NK-92 treated with Interleukin-12 subunit alpha and Interleukin-12 subunit beta, amount 100 ng/mL, for 24 hours (cell line): ENCODE measurements at regions not wholly inside any gene's neighbourhood (a gene's known extent, or its start where the extent isn't known, plus 50 kb on each side); places are given as distances from the start of the nearest gene placed in this dataset.

Experiments
- DNase-seq: peaks from one replicate; lab custom pipeline; 2025; lab: John Stamatoyannopoulos, UW

DNA sequence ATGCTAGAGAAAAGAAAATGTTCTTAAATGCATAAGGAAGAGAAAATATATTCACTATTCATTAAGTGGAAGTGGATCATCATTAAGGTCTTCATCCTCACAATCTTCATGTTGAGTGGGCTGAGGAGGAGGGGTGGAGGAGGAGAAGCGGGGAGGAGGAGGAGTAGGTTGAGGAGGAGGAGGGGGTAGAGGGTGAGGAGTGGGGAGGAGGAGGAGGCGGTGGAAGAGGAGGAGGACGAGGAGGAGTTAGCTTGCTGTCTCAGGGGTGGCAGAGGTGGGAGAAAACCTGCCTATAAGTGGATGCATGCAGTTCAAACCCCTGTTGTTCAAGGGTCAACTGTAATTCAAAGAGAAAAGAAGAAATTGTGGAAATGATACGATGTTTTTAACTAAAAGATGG, 71.6 kb downstream of the MYEOV start:
- no peak for DNase-seq

DNA sequence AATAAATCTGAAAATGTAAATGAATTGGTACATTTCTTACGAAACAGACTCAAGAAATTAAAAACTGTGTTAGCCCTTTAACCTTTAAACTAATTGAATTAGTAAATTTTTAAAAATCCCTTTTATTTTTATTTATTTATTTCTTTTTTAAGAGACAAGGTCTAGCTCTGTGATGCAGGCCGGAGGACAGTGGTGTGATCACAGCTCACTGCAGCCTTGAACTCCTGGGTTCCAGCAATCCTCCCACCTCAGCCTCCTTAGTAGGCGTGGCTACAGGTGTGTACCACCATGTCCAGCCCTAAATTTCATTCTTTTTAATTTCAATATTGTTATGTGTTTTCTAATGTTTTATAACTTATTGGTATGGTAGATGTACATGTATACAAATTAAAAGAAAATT, 72.6 kb downstream of the MYEOV start:
- no peak for DNase-seq

DNA sequence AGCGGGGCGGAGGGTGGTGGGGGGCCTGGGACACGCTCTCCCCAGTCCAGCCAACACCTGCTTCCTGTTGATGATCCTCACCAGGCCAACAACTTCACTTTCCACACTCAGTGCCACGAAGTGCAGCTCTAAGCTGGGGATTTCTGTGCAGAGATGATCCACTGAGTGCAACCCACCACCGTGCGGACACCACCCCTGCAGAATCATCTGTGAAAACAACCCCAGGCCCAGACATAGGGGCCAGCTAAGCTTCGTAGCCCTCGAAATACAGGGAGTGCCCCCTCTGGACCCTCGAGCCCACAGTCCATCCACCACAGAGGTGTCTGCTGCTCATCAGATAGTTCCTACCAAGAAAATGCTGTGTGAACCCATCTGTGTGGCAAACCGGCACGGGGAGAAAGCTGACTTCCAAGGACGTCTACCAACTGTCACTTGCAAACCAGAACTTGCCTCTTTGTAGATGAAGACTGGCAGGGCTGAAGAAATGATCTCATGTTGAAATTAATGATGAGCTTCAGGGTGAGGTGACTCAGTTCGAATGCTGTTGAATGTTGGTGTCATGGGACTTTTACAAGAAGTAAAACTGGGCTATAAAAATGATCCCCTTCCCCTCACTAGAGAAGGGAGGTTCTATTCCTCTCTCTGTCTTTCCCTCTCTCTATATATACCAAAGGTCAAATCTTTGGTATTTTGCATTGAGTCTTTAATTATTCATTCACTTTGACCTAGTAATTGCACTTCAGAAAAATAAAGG, 73.4 kb downstream of the MYEOV start:
- DNase-seq = no peak

DNA sequence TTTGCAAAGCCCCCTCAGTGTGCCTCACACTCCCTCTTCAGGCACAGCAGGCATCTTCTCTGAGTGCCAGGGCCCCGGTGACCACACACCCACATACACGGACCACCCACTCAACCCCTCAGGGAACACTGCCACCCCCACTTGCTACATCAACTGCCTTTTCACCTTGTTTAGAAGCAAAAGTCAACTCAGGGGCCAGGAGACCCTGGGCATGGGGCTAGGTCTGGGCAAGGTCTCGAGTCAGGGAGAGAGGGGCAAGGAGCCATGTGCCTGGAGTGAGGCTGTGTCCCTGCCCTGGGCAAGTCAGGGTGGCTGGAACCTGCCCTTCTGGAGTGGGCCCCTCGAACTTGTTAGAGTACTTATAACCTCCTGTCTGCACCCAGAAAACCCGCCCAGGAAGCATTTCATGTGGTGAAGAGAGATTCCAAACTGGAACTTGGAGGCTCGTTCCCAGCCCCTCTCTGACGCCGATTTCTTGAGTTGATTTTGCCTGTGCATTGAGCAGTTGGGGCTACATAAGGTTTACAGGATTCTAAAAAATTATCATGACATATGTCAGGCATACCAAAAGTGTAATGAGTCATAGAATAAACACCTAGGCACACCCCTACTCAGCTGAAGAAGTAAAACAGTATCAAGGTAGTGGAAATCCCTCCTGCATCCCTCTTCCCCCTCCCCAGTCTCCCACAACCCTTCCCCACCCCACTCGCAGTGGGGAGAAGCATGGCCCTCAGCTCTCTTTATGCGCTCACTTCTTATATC, 74.3 kb downstream of the MYEOV start:
- DNase-seq = no peak

- DNase-seq = no peak
Observed at GRCh38 chr11:69369210-69369825, 75.4 kb downstream of the MYEOV start.

GRCh38 chr11:69369945-69370344, 76.0 kb downstream of the MYEOV start:
- no peak for DNase-seq

GRCh38 chr11:69370984-69371709, 77.2 kb downstream of the MYEOV start:
- DNase-seq = no peak

DNA sequence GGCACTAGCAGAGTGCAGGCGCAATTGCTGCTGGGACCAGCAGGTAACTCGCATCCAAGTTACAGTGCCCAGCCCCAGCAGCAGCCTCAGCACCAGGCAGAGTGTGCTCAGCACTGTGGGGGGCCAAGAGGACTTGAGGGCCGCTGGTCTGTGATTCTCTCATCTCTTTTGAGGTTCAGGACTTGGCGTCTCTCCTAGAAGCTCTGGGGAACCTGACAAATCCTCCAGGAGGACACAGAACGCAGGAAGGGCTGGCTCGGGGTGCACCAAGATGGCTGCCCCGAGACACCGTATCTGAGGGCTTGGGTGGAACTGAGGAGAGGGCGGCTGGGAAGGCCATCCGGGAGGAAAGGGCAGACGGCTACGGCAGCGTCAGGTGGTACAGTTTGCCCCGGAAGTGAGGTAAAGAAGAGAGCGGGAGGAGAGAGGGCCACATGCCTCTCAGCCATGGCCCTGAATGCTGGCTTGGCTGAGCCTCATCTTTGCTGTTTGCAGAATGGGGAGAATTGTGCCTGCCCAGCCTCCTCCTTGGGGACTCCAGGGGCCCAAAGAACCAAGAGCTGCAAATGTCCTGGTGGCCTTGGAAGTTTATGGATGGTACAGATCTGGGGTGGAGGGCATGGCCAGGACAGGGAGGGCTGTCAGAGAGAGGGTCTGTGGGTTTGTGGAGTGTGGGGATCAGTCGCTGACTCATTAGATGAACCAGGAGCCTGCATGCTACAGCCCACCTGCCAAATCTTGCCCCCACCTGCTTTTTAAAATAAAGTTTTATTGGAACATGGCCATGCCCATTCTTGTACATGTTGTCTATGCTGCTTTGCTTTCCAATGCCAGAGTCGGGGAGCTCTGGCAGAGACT, 78.0 kb downstream of the MYEOV start:
- no peak for DNase-seq

DNA sequence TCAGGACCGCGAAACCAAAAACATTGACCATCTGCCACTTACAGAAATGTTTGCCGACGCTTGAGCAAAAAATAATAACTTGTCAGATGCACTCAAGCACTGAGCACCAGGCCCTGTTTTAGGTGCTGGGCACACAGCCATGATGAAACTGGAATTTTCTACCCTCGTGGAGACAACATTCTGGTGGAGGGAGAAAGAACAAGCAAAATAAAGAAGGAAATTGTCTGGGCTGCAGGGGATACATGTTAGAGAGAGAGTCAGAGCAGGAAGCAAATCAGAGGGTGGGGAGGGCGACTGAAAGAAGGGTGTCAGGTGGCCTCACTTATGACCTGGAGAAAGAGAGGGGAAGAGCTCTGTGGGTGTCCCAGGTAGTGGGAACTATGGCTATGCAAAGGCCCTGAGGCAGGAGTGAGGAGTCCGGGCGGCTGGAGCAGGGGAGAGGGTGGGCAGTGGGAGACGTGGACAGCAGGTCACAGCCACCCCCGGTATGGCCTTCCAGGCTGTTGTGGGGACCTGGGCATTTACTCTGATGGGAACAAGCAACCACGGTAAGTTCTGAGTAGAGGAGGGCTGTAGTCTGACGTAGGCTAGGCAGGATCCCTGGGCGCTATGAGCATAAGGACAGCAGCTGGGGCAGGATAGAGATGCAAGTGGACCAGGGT, 78.8 kb downstream of the MYEOV start:
- no peak for DNase-seq

GRCh38 chr11:69373251-69373635, 79.3 kb downstream of the MYEOV start:
- no peak for DNase-seq

DNA sequence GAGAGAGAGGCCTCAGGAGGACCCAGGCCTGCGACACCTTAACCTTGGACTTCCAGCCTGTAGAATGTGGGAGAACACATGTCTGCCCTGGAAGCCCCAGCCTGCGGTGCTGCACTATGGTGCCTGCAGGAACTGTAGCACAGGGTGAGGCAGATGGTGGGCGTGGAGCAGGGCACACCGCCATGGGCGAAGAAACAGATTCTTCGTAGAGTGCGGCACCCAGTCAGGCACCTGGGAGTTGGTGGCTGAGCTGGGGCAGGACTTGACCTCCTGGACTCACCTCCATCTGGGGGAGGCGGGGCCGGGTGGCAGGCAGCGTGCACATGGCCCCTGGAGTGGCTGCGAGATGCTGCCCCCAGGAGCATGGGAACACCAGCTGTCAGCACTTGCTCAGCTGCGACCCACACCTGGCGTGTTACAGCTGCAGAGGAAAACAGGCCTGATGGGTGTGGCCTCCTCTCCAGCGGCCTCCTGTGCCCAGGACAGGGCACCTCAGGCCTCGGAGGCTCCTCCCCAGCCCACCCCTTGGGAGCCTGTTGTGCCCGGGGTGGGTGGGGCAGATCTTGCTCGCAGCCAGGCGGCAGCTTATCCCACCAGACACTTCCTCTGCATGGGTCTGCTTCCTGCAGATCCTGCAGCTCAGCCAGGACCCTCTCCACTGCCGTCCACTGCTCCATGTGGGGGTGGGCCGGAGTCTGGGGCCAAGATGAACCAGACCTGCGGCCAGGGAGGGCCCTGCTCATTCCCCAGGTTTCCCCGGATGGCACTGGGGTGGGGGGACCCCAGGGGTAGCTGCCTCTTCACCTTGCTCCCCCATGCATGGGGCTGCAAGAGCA, 80.4 kb downstream of the MYEOV start:
- no peak for DNase-seq

GRCh38 chr11:69374946-69375310, 81.0 kb downstream of the MYEOV start:
- DNase-seq = no peak

GRCh38 chr11:69375316-69376154, 81.6 kb downstream of the MYEOV start:
- no peak for DNase-seq

DNA sequence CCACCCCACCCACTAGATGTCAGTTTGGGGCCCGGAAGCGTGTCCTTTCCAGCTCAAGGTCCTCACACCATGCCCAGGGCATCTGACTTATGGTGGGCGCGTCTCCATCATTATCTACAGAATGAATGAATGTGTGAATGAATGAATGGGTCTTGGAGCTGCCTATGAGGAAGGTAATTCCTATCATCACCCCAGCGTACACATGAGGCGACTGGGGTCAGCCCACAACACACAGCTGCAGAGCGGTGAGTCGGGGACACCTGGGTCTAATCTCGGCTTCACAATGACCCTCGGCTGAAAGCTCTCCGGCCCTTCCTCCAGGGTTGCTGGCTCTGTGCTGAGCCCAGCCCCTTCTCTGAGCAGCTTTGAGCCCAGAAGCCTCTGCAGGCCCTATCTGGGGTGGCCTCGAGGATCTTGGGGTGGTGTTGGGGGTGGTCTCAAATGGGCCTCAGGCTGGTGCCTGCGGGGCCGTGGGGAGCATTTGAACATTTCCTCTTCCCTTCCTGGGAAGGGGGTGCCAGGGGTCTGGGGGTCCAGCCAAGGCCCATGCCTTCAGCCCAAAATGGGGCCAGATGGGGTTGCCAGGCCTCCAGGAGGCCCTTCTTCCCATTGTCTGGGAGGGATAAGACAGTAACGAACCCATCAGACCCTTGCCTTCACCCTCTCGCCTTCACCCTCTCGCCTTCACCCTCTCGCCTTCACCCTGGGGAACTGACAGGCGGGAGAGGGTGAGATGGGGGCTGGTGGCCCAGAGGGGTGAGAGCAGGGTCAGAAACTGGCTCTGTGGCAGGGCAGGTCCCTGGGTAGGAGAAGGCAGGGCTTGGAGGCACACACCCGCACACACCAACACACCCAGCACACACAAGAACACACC, 82.4 kb downstream of the MYEOV start:
- no peak for DNase-seq

DNA sequence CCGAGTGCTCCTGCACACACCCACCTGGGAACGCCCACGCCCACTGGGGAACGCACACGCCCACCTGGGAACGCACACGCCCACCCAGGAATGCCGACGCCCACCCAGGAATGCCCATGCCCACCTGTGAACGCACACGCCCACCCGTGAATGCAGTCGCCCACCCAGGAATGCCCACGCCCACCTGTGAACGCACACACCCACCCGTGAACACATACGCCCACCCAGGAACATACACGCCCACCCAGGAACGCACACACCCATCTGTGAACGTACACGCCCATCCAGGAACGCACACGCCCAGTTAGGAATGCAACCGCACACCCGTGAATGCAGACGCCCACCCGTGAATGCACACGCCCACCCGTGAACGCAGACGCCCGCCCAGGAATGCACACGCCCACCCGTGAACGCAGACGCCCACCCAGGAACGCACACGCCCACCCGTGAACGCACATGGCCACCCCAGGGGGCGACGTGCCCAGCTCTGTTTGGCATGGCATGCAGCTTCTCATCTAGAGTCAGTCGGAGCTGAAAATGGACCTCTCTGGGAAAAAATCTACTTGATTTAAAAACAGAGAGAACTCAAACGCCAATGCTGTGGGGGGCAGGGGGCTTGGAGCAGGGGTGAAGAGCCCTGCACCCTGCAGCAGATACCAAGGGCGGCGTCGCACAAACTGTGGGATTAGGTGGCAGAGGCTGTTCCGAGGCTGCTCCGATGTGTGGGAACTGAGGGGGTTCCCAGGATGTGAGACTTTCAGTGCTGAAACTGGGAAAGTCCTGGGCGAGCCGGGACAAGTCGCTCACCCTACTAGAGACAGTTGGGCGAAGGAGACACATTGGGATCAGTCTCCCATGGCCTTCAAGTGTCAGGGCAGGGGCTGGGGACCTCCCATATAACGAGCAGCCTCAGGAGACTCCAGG, 83.3 kb downstream of the MYEOV start:
- DNase-seq = no peak

DNA sequence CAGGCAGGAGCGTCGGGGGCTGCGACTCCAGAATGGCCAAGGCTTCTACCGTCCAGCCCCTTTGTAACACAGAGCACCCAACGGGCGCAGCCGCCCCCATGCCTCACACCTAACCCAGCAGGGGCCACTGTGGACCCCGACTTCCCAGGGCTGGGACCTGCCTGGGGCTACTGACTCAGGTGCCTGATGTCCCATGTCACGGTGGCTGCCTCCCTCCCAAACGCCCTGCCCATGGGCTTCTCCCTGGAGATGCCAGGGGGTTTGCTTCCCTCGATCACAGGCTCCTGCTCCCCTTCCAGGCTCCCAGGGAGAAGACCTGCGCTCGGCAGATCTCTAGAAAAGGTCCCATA, 84.0 kb downstream of the MYEOV start:
- no peak for DNase-seq
